Liver (tissue), 8 donors: ENCODE measurements at regions not wholly inside any gene's neighbourhood (a gene's known extent, or its start where the extent isn't known, plus 50 kb on each side); places are given as distances from the start of the nearest gene placed in this dataset.

Experiments
- DNase-seq: peaks from one replicate; pipeline ENCODE4 v3.0.0-alpha.2; 2017; ENCODE audit warnings: low spot score
- H3K27ac ChIP-seq, 2 donors: one replicate each; pipeline ENCODE4 v1.7.0; 2013; ENCODE audit warnings: inconsistent platforms in 2 of 2, low read length in 2 of 2, control low read depth in 1 of 2, low read depth in 1 of 2, mild to moderate bottlenecking in 1 of 2
- H3K27me3 ChIP-seq, 4 donors: one replicate each; pipeline versions ENCODE4 v1.6.1 to v1.7.0; 2013; ENCODE audit warnings: low read length in 3 of 4, inconsistent platforms in 1 of 4, mild to moderate bottlenecking in 1 of 4, moderate library complexity in 1 of 4; ENCODE audit not compliant: control insufficient read depth in 4 of 4, insufficient read depth in 4 of 4
- H3K36me3 ChIP-seq, 4 donors: one replicate each; pipeline versions ENCODE4 v1.6.1 to v1.7.0; 2013; ENCODE audit warnings: low read length in 3 of 4, mild to moderate bottlenecking in 3 of 4, low read depth in 1 of 4, moderate library complexity in 1 of 4; ENCODE audit not compliant: control insufficient read depth in 4 of 4, insufficient read depth in 3 of 4
- H3K4me1 ChIP-seq, 4 donors: one replicate each; pipeline versions ENCODE4 v1.6.1 to v1.7.0; 2013; ENCODE audit warnings: low read length in 3 of 4, mild to moderate bottlenecking in 3 of 4, moderate library complexity in 1 of 4; ENCODE audit not compliant: control insufficient read depth in 4 of 4, insufficient read depth in 4 of 4
- H3K4me3 ChIP-seq, 3 donors: one replicate each; pipeline versions ENCODE4 v1.6.1 to v1.7.0; 2013; ENCODE audit warnings: low read length in 3 of 3, control low read depth in 1 of 3, low read depth in 1 of 3, mild to moderate bottlenecking in 1 of 3
- H3K9ac ChIP-seq, 2 donors: one replicate each; pipeline ENCODE4 v1.7.0; 2013; ENCODE audit warnings: low read length in 2 of 2, mild to moderate bottlenecking in 2 of 2, moderate library complexity in 2 of 2, control low read depth in 1 of 2, low read depth in 1 of 2
- H3K9me3 ChIP-seq, 4 donors: one replicate each; pipeline versions ENCODE4 v1.6.1 to v1.7.0; 2013; ENCODE audit warnings: low read length in 3 of 4; ENCODE audit not compliant: control insufficient read depth in 4 of 4
- FOXA2 ChIP-seq: IDR thresholded peaks from 2 replicates; pipeline ENCODE4 v1.6.1; 2016; ENCODE audit warnings: antibody characterized with exemption
- HNF4A ChIP-seq, 2 donors: conservative IDR thresholded peaks; 2 replicates each; pipeline ENCODE4 v1.6.1; 2016; ENCODE audit warnings: antibody characterized with exemption in 2 of 2, mild to moderate bottlenecking in 2 of 2
- HNF4G ChIP-seq: IDR thresholded peaks from 2 replicates; pipeline ENCODE4 v1.6.1; 2016; ENCODE audit warnings: antibody characterized with exemption
- JUND ChIP-seq, 2 donors: IDR thresholded peaks; 2 replicates each; pipeline ENCODE4 v1.6.1; 2016; ENCODE audit warnings: antibody characterized with exemption in 2 of 2
- NR2F2 ChIP-seq: IDR thresholded peaks from 2 replicates; pipeline ENCODE4 v1.6.1; 2016; ENCODE audit warnings: antibody characterized with exemption
- RAD21 ChIP-seq, 2 donors: IDR thresholded peaks; 2 replicates each; pipeline ENCODE4 v1.6.1; 2016; ENCODE audit warnings: antibody characterized with exemption in 2 of 2, mild to moderate bottlenecking in 2 of 2
- RXRA ChIP-seq, 2 donors: IDR thresholded peaks; 2 replicates each; pipeline ENCODE4 v1.6.1; 2017 to 2018; ENCODE audit warnings: antibody characterized with exemption in 2 of 2, mild to moderate bottlenecking in 1 of 2
- SP1 ChIP-seq: IDR thresholded peaks from 2 replicates; pipeline ENCODE4 v1.6.1; 2018; ENCODE audit warnings: antibody characterized with exemption, mild to moderate bottlenecking
- TAF1 ChIP-seq: conservative IDR thresholded peaks from 2 replicates; pipeline ENCODE4 v1.6.1; 2016; ENCODE audit warnings: antibody characterized with exemption, mild to moderate bottlenecking
- WGBS: extraction: QIAGEN DNeasy Blood & Tissue Kit; methylation state at CpG from one replicate; pipeline ENCODE4 v1.1.7; 2013; 5-methylcytosine and 5-hydroxymethylcytosine counted together
- TF ChIP-seq, protein P1 (sequence below): IDR thresholded peaks from 2 replicates; pipeline ENCODE4 v1.6.1; 2016; ENCODE audit warnings: antibody characterized with exemption
- TF ChIP-seq, protein P2 (sequence below): fragments of 150-350 bp; IDR thresholded peaks from 2 replicates; pipeline ENCODE4 v1.5.1; 2017; ENCODE audit warnings: improper control_type of control experiment, low read depth, low read length; ENCODE audit not compliant: missing input control
- TF ChIP-seq, protein P3 (sequence below): IDR thresholded peaks from 2 replicates; pipeline ENCODE4 v1.6.1; 2016; ENCODE audit warnings: antibody characterized with exemption, mild to moderate bottlenecking
- TF ChIP-seq, protein P4 (sequence below): IDR thresholded peaks from 2 replicates; pipeline ENCODE4 v1.6.1; 2016; ENCODE audit warnings: antibody characterized with exemption
- TF ChIP-seq, protein P5 (sequence below): IDR thresholded peaks from 2 replicates; pipeline ENCODE4 v1.6.1; 2016; ENCODE audit warnings: antibody characterized with exemption
- donor health status: healthy.
- donor health status: healthy.
- donor health status: healthy.
- donor health status: healthy.
- donor health status: healthy.

- no peaks in the 10 kb centered on the region for H3K9me3 ChIP-seq
- no peak for DNase-seq
- no peaks in the 10 kb centered on the region for H3K4me1 ChIP-seq
- no peaks in the 10 kb centered on the region for H3K36me3 ChIP-seq
- no peaks in the 10 kb centered on the region for H3K27me3 ChIP-seq
- WGBS, result 73% methylated on average over 4 of the region's 4 CpGs
- H3K9ac ChIP-seq, result no peak overlapping the region
- H3K27ac ChIP-seq, result no peak overlapping the region
- TF ChIP-seq JUND (IDR thresholded peaks at IDR 0.05) (no peak), RXRA (IDR thresholded peaks at IDR 0.05) (no peak), HNF4A (conservative IDR thresholded peaks at IDR 0.05) (no peak), RAD21 (IDR thresholded peaks at IDR 0.05) (no peak), HNF4G (no peak)
- TF ChIP-seq, protein P1, sequence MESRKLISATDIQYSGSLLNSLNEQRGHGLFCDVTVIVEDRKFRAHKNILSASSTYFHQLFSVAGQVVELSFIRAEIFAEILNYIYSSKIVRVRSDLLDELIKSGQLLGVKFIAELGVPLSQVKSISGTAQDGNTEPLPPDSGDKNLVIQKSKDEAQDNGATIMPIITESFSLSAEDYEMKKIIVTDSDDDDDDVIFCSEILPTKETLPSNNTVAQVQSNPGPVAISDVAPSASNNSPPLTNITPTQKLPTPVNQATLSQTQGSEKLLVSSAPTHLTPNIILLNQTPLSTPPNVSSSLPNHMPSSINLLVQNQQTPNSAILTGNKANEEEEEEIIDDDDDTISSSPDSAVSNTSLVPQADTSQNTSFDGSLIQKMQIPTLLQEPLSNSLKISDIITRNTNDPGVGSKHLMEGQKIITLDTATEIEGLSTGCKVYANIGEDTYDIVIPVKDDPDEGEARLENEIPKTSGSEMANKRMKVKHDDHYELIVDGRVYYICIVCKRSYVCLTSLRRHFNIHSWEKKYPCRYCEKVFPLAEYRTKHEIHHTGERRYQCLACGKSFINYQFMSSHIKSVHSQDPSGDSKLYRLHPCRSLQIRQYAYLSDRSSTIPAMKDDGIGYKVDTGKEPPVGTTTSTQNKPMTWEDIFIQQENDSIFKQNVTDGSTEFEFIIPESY, result no peak
- TF ChIP-seq, protein P2, sequence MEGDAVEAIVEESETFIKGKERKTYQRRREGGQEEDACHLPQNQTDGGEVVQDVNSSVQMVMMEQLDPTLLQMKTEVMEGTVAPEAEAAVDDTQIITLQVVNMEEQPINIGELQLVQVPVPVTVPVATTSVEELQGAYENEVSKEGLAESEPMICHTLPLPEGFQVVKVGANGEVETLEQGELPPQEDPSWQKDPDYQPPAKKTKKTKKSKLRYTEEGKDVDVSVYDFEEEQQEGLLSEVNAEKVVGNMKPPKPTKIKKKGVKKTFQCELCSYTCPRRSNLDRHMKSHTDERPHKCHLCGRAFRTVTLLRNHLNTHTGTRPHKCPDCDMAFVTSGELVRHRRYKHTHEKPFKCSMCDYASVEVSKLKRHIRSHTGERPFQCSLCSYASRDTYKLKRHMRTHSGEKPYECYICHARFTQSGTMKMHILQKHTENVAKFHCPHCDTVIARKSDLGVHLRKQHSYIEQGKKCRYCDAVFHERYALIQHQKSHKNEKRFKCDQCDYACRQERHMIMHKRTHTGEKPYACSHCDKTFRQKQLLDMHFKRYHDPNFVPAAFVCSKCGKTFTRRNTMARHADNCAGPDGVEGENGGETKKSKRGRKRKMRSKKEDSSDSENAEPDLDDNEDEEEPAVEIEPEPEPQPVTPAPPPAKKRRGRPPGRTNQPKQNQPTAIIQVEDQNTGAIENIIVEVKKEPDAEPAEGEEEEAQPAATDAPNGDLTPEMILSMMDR, result no peak
- TF ChIP-seq, protein P3, sequence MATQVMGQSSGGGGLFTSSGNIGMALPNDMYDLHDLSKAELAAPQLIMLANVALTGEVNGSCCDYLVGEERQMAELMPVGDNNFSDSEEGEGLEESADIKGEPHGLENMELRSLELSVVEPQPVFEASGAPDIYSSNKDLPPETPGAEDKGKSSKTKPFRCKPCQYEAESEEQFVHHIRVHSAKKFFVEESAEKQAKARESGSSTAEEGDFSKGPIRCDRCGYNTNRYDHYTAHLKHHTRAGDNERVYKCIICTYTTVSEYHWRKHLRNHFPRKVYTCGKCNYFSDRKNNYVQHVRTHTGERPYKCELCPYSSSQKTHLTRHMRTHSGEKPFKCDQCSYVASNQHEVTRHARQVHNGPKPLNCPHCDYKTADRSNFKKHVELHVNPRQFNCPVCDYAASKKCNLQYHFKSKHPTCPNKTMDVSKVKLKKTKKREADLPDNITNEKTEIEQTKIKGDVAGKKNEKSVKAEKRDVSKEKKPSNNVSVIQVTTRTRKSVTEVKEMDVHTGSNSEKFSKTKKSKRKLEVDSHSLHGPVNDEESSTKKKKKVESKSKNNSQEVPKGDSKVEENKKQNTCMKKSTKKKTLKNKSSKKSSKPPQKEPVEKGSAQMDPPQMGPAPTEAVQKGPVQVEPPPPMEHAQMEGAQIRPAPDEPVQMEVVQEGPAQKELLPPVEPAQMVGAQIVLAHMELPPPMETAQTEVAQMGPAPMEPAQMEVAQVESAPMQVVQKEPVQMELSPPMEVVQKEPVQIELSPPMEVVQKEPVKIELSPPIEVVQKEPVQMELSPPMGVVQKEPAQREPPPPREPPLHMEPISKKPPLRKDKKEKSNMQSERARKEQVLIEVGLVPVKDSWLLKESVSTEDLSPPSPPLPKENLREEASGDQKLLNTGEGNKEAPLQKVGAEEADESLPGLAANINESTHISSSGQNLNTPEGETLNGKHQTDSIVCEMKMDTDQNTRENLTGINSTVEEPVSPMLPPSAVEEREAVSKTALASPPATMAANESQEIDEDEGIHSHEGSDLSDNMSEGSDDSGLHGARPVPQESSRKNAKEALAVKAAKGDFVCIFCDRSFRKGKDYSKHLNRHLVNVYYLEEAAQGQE, result no peak
- H3K4me3 ChIP-seq, result no peak overlapping the region
These were observed 878.7 kb upstream of the TENM3 start for GRCh38 chr4:181364504-181364903.

DNA sequence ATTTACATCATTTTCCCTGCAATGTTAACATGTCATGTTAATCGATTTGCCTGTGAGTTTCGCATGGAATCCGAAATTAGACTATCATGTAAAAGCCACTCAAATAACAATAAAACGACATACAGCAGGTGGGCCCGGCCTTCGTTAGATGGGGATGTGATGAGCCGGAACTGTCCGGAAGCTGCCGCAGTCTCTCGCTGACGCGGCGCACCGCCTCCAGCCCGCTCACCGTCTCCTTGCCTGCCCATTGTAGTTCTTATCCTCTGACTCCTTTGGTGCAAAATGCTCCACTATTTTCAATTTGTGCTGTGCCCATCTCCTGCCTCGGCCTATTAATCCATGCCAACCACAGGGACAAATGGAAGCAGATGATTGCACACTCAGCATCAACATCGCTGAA lies 877.5 kb upstream of the TENM3 start:
- no peak overlapping the region for H3K27ac ChIP-seq
- no peaks in the 10 kb centered on the region for H3K4me1 ChIP-seq
- 90% methylated on average over 18 of the region's 18 CpGs for WGBS
- TF ChIP-seq, protein P3, result no peak
- TF ChIP-seq SP1 (no peak), RAD21 (IDR thresholded peaks at IDR 0.05) (no peak), JUND (IDR thresholded peaks at IDR 0.05) (no peak), FOXA2 (no peak), TAF1 (no peak), NR2F2 (no peak), HNF4A (conservative IDR thresholded peaks at IDR 0.05) (no peak)
- TF ChIP-seq, protein P4, sequence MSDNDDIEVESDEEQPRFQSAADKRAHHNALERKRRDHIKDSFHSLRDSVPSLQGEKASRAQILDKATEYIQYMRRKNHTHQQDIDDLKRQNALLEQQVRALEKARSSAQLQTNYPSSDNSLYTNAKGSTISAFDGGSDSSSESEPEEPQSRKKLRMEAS, result no peak
- TF ChIP-seq, protein P5, sequence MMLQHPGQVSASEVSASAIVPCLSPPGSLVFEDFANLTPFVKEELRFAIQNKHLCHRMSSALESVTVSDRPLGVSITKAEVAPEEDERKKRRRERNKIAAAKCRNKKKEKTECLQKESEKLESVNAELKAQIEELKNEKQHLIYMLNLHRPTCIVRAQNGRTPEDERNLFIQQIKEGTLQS, result no peak
- TF ChIP-seq, protein P2, result no peak
- TF ChIP-seq, protein P1, result no peak
- H3K36me3 ChIP-seq, result no peaks in the 10 kb centered on the region
- no peaks in the 10 kb centered on the region for H3K9me3 ChIP-seq
- no peaks in the 10 kb centered on the region for H3K27me3 ChIP-seq
- no peak overlapping the region for H3K4me3 ChIP-seq
- DNase-seq, result no peak
- no peak overlapping the region for H3K9ac ChIP-seq
